ENCODE measurements at regions not wholly inside any gene's neighbourhood (a gene's known extent, or its start where the extent isn't known, plus 50 kb on each side); places are given as distances from the start of the nearest gene placed in this dataset.

DNA sequence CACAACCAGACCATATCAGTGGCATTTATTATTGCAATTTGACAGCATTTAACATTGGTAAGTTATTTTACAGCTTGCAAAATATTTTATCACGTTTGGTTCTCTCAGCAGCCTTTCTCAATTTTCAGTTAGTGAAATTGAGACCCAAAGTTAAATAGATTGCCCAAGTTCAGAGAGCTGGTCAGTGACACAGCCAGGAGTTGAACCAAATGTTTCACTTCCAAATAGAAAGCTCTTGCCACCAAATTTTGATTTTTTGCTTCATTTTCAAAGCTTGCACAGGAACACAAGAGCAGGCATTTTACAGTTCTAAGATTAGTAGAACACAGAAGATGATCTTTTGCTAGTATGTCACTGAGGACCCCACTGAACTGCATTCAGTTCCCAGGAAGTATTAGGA is 271.5 kb upstream of the C9orf72 start:
- TF ChIP-seq, protein P1, sequence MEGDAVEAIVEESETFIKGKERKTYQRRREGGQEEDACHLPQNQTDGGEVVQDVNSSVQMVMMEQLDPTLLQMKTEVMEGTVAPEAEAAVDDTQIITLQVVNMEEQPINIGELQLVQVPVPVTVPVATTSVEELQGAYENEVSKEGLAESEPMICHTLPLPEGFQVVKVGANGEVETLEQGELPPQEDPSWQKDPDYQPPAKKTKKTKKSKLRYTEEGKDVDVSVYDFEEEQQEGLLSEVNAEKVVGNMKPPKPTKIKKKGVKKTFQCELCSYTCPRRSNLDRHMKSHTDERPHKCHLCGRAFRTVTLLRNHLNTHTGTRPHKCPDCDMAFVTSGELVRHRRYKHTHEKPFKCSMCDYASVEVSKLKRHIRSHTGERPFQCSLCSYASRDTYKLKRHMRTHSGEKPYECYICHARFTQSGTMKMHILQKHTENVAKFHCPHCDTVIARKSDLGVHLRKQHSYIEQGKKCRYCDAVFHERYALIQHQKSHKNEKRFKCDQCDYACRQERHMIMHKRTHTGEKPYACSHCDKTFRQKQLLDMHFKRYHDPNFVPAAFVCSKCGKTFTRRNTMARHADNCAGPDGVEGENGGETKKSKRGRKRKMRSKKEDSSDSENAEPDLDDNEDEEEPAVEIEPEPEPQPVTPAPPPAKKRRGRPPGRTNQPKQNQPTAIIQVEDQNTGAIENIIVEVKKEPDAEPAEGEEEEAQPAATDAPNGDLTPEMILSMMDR (IDR thresholded peaks at IDR 0.05; ENCODE audit: control extremely low read depth in 1 of 3, insufficient read depth in 1 of 3, low read depth in 1 of 3, low read length in 3 of 3) = no peak
- TF ChIP-seq EP300 (IDR thresholded peaks at IDR 0.05; ENCODE audit: borderline replicate concordance in 1 of 2, low read depth in 2 of 2, low read length in 2 of 2) = no peak
- TF ChIP-seq, protein P2, sequence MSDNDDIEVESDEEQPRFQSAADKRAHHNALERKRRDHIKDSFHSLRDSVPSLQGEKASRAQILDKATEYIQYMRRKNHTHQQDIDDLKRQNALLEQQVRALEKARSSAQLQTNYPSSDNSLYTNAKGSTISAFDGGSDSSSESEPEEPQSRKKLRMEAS (IDR thresholded peaks at IDR 0.05) = no peak
- TF ChIP-seq POLR2A (IDR thresholded peaks at IDR 0.05; ENCODE audit: control extremely low read depth in 1 of 2, low read depth in 2 of 2, low read length in 2 of 2) = no peak
- TF ChIP-seq CEBPB (IDR thresholded peaks at IDR 0.05; ENCODE audit: low read depth, low read length) = no peak
- TF ChIP-seq FOSL1 (IDR thresholded peaks at IDR 0.05; ENCODE audit: insufficient read depth, low read depth, low read length) = no peak
- TF ChIP-seq SIN3A (conservative IDR thresholded peaks at IDR 0.05 in 1 of 2, IDR thresholded peaks at IDR 0.05 in 1 of 2; ENCODE audit: low read depth in 1 of 2, low read length in 2 of 2) = no peak
- TF ChIP-seq HDAC6 (IDR thresholded peaks at IDR 0.05; ENCODE audit: low read depth, low read length) = no peak
- TF ChIP-seq BRCA1 (IDR thresholded peaks at IDR 0.05; ENCODE audit: low read depth, low read length) = no peak
- no peak for TF ChIP-seq ZNF274 (IDR thresholded peaks at IDR 0.05; ENCODE audit: borderline replicate concordance, extremely low read depth, low read length)
